Loucy (cell line): ENCODE measurements at regions not wholly inside any gene's neighbourhood (a gene's known extent, or its start where the extent isn't known, plus 50 kb on each side); places are given as distances from the start of the nearest gene placed in this dataset.

Experiments used
- EZH2phosphoT487 ChIP-seq: fragments of 200-600 bp; IDR thresholded peaks from 2 replicates; pipeline ENCODE4 v1.6.1; 2018; ENCODE audit warnings: antibody characterized with exemption, mild to moderate bottlenecking, moderate library complexity, borderline replicate concordance
- TF ChIP-seq, protein P1 (sequence below): fragments of 200-600 bp; sonication (generic); conservative IDR thresholded peaks from 2 replicates; pipeline ENCODE4 v1.5.1; 2014; ENCODE audit warnings: mild to moderate bottlenecking, antibody characterized with exemption, low read length

DNA sequence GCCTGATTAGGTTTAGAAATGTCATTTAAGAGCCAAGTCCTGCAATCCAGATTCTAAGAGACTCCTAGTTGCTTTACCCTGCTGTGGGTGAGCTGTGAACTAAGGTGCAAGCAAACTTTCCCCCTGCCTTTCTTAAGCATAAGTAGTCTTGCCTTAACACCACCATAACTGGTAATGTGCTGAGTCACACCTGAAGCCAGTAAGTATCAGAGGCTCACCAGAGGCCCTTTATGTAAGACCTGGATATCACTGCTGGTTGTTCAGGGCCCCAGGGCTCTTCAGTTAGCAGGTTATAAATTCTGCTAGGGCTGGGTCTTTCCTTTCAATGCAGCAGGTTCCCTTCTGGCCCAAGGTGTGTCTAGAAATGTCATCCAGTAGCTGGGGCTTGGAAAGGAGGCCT lies 509.9 kb downstream of the VGLL3 start:
- TF ChIP-seq, protein P1, sequence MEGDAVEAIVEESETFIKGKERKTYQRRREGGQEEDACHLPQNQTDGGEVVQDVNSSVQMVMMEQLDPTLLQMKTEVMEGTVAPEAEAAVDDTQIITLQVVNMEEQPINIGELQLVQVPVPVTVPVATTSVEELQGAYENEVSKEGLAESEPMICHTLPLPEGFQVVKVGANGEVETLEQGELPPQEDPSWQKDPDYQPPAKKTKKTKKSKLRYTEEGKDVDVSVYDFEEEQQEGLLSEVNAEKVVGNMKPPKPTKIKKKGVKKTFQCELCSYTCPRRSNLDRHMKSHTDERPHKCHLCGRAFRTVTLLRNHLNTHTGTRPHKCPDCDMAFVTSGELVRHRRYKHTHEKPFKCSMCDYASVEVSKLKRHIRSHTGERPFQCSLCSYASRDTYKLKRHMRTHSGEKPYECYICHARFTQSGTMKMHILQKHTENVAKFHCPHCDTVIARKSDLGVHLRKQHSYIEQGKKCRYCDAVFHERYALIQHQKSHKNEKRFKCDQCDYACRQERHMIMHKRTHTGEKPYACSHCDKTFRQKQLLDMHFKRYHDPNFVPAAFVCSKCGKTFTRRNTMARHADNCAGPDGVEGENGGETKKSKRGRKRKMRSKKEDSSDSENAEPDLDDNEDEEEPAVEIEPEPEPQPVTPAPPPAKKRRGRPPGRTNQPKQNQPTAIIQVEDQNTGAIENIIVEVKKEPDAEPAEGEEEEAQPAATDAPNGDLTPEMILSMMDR: no peak
- no peak for TF ChIP-seq EZH2phosphoT487
